ENCODE measurements at regions not wholly inside any gene's neighbourhood (a gene's known extent, or its start where the extent isn't known, plus 50 kb on each side); places are given as distances from the start of the nearest gene placed in this dataset.

DNA sequence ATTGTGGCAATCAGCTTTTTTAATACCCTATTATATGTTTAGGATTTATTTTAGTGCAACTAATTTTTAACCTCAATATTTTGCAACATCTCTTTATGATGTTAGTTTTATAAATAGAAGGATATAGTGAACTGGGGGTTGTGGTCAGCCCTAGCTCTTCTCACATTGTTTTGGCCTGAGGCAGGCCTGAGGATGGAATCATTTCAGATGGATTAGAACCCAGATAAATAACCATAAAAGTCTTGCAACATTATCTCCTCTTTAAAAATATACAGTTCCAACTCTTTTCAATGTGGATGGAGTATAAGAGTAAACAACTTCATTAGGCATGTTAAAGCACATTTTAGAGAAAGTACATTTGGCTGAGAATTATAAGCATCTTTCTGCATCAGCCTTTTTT lies 522.7 kb downstream of the NR2F1-AS1 start:
- Histone ChIP-seq H3F3A (replicated peaks; ENCODE audit: low read depth) (no peaks in the 10 kb centered on the region), H2AFZ (no peak overlapping the region), H4K20me1 (replicated peaks; ENCODE audit: insufficient read depth) (no peaks in the 10 kb centered on the region), H3K4me2 (0 out of 2 replicates have a peak overlapping the region, but pooled peaks have one; percentile 61), H3K27me3 (ENCODE audit: insufficient read depth) (no peaks in the 10 kb centered on the region), H3K79me2 (replicated peaks; ENCODE audit: insufficient read depth) (no peaks in the 10 kb centered on the region), H3K36me3 (ENCODE audit: insufficient read depth) (no peaks in the 10 kb centered on the region), H3K9me2 (ENCODE audit: insufficient read depth) (0 out of 2 replicates have a peak, but pooled peaks cover 4% of the 10 kb centered on the region), H3K27ac (ENCODE audit: low read depth) (no peak overlapping the region), H3K4me1 (ENCODE audit: insufficient read depth) (peaks cover 24% of the 10 kb centered on the region), H3K4me3 (no peak overlapping the region)
- Mint-ChIP-seq H3K9me3 (peaks cover 7% of the 10 kb centered on the region), H3K4me3 (no peak overlapping the region), H3K27ac (no peak overlapping the region), H3K4me1 (peaks cover 24% of the 10 kb centered on the region), H3K27me3 (ENCODE audit: insufficient read depth, low read depth, poor library complexity) (peaks cover 4% of the 10 kb centered on the region), H3K36me3 (ENCODE audit: low read depth) (peaks cover 11% of the 10 kb centered on the region)
- TF ChIP-seq ZNF462 (CRISPR knock-in tag; IDR thresholded peaks at IDR 0.05) (no peak), POLR2AphosphoS5 (IDR thresholded peaks at IDR 0.05; ENCODE audit: low read depth) (no peak), ZNF331 (CRISPR knock-in tag; IDR thresholded peaks at IDR 0.05; ENCODE audit: low read depth) (no peak), CTCF (conservative IDR thresholded peaks at IDR 0.05; ENCODE audit: low read depth in 2 of 2) (no peak), CREB1 (CRISPR knock-in tag; IDR thresholded peaks at IDR 0.05; ENCODE audit: low read depth) (no peak), STAT1 (IDR thresholded peaks at IDR 0.05; ENCODE audit: unreplicated experiment) (no peak), NANOG (IDR thresholded peaks at IDR 0.05; ENCODE audit: borderline replicate concordance) (no peak), ZNF114 (CRISPR knock-in tag; IDR thresholded peaks at IDR 0.05) (no peak), EZH2 (IDR thresholded peaks at IDR 0.05; ENCODE audit: low read depth, unreplicated experiment) (no peak), JUNB (IDR thresholded peaks at IDR 0.05; ENCODE audit: unreplicated experiment) (no peak)
- TF ChIP-seq, protein P1, sequence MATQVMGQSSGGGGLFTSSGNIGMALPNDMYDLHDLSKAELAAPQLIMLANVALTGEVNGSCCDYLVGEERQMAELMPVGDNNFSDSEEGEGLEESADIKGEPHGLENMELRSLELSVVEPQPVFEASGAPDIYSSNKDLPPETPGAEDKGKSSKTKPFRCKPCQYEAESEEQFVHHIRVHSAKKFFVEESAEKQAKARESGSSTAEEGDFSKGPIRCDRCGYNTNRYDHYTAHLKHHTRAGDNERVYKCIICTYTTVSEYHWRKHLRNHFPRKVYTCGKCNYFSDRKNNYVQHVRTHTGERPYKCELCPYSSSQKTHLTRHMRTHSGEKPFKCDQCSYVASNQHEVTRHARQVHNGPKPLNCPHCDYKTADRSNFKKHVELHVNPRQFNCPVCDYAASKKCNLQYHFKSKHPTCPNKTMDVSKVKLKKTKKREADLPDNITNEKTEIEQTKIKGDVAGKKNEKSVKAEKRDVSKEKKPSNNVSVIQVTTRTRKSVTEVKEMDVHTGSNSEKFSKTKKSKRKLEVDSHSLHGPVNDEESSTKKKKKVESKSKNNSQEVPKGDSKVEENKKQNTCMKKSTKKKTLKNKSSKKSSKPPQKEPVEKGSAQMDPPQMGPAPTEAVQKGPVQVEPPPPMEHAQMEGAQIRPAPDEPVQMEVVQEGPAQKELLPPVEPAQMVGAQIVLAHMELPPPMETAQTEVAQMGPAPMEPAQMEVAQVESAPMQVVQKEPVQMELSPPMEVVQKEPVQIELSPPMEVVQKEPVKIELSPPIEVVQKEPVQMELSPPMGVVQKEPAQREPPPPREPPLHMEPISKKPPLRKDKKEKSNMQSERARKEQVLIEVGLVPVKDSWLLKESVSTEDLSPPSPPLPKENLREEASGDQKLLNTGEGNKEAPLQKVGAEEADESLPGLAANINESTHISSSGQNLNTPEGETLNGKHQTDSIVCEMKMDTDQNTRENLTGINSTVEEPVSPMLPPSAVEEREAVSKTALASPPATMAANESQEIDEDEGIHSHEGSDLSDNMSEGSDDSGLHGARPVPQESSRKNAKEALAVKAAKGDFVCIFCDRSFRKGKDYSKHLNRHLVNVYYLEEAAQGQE (IDR thresholded peaks at IDR 0.05; ENCODE audit: unreplicated experiment), result no peak
- no peak for ATAC-seq
- no peak for DNase-seq (ENCODE audit: low spot score)

Measured in GM23338 (cell line).